ENCODE measurements at regions not wholly inside any gene's neighbourhood (a gene's known extent, or its start where the extent isn't known, plus 50 kb on each side); places are given as distances from the start of the nearest gene placed in this dataset.

DNA sequence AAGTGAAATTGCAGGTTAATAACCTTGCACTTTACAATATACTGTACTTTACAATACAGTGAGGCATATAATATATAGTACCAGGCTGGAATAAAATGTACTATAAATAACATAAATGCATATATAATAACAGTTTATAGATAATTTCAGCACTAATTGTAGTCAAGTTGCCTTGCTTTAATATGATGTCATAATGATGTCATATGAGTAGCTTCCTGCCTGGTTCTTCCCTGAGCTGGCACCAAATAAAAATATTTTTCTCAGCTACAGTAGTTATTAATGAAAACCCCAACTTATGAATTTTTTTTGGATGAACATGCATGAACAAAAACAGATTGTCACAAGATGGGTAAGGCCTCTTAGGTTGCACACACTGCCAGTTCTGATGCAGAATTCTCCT lies 816.7 kb downstream of the XPNPEP1 start:
- DNase-seq (no peak), FAIRE-seq (no peak)
- Histone ChIP-seq H3K27ac (ENCODE audit: low read depth in 2 of 2, low read length in 2 of 2) (no peak overlapping the region), H3K9ac (ENCODE audit: low read length in 3 of 3) (no peak overlapping the region), H3K9me3 (ENCODE audit: control insufficient read depth in 2 of 3, insufficient read depth in 1 of 3, low read length in 3 of 3) (no peaks in the 10 kb centered on the region), H3K4me1 (ENCODE audit: control insufficient read depth in 2 of 3, insufficient read depth in 2 of 3, low read depth in 1 of 3, low read length in 3 of 3) (no peaks in the 10 kb centered on the region), H3K36me3 (ENCODE audit: control insufficient read depth in 2 of 3, insufficient read depth in 3 of 3, low read length in 3 of 3) (no peaks in the 10 kb centered on the region), H3K4me3 (ENCODE audit: low read length in 3 of 3) (no peak overlapping the region), H3K27me3 (ENCODE audit: control insufficient read depth, insufficient read depth, low read length) (no peaks in the 10 kb centered on the region)
- TF ChIP-seq CTCF (IDR thresholded peaks at IDR 0.05; ENCODE audit: borderline replicate concordance, extremely low read depth, insufficient read depth) = no peak
- intact Hi-C loops (cut with DNase I) = no loop called here

DNA sequence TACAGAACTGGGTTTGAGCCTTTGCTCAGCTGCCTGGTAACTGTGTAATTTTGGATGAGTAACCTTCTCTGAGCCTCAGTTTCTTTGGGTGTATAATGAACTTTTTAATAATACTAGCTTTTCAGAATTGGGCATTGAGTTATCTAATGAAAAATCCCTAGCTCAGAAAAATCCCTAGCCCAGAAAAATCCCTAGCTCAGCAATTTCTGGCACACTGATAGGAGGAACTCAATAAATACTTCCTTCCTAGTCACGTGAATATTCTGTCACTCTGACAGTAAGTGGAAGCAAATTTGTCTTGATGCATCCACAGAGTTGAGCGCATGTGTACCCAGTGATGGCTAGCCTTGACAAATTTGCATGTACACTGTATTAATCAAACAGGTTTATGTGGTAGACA lies 817.6 kb downstream of the XPNPEP1 start:
- Histone ChIP-seq H3K27me3 (ENCODE audit: control insufficient read depth, insufficient read depth, low read length) (no peaks in the 10 kb centered on the region), H3K4me3 (ENCODE audit: low read length in 3 of 3) (no peak overlapping the region), H3K9ac (ENCODE audit: low read length in 3 of 3) (no peak overlapping the region), H3K27ac (ENCODE audit: low read depth in 2 of 2, low read length in 2 of 2) (no peak overlapping the region), H3K9me3 (ENCODE audit: control insufficient read depth in 2 of 3, insufficient read depth in 1 of 3, low read length in 3 of 3) (no peaks in the 10 kb centered on the region), H3K36me3 (ENCODE audit: control insufficient read depth in 2 of 3, insufficient read depth in 3 of 3, low read length in 3 of 3) (no peaks in the 10 kb centered on the region), H3K4me1 (ENCODE audit: control insufficient read depth in 2 of 3, insufficient read depth in 2 of 3, low read depth in 1 of 3, low read length in 3 of 3) (no peaks in the 10 kb centered on the region)
- FAIRE-seq (no peak), DNase-seq (no peak)
- no peak for TF ChIP-seq CTCF (IDR thresholded peaks at IDR 0.05; ENCODE audit: borderline replicate concordance, extremely low read depth, insufficient read depth)
- intact Hi-C loops (cut with DNase I) = no loop called here

DNA sequence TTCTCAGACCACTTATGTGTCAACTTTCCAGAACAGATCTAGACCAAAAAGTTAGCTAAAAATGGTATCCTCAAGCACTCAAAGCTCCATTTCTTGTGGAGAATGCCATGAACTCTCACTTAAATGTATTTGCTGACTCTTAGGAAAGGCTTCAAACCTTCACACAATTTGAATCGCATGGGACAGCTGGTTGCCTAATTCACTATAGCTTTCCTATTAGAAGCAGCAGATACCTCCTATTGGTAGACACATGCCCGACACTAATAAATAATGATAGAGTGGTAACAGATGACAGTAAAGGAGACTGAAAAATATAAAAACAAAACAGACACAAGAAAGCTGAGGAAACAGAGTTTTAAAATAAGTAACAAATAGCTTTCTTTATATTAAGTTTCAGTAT lies 818.5 kb downstream of the XPNPEP1 start:
- H3K36me3 ChIP-seq (ENCODE audit: control insufficient read depth in 2 of 3, insufficient read depth in 3 of 3, low read length in 3 of 3) = no peaks in the 10 kb centered on the region
- no peak overlapping the region for H3K27ac ChIP-seq (ENCODE audit: low read depth in 2 of 2, low read length in 2 of 2)
- FAIRE-seq = no peak
- H3K9me3 ChIP-seq (ENCODE audit: control insufficient read depth in 2 of 3, insufficient read depth in 1 of 3, low read length in 3 of 3) = no peaks in the 10 kb centered on the region
- intact Hi-C loops (cut with DNase I) = no loop called here
- no peak overlapping the region for H3K9ac ChIP-seq (ENCODE audit: low read length in 3 of 3)
- no peaks in the 10 kb centered on the region for H3K27me3 ChIP-seq (ENCODE audit: control insufficient read depth, insufficient read depth, low read length)
- H3K4me1 ChIP-seq (ENCODE audit: control insufficient read depth in 2 of 3, insufficient read depth in 2 of 3, low read depth in 1 of 3, low read length in 3 of 3) = no peaks in the 10 kb centered on the region
- no peak for DNase-seq
- H3K4me3 ChIP-seq (ENCODE audit: low read length in 3 of 3) = no peak overlapping the region
- no peak for TF ChIP-seq CTCF (IDR thresholded peaks at IDR 0.05; ENCODE audit: borderline replicate concordance, extremely low read depth, insufficient read depth)

DNA sequence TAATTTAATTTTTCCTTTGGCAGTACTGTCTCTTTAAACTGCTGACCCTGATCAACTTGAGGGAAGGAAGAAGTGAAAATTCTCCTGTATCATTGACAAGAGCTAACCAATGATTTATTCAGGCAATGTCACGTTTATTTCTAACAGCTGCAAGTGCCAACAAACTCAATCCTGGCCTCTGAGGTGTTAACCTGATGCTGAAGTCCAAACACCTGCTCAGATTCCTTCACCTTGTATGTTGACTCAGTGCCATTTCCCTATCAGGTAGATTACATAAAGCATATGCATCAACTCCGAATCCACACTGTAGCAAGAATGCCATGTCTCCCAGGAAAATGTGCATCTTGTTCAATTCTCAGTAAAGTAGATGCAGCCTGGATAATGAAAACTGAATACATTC lies 820.0 kb downstream of the XPNPEP1 start:
- no peak overlapping the region for H3K27ac ChIP-seq (ENCODE audit: low read depth in 2 of 2, low read length in 2 of 2)
- no peaks in the 10 kb centered on the region for H3K36me3 ChIP-seq (ENCODE audit: control insufficient read depth in 2 of 3, insufficient read depth in 3 of 3, low read length in 3 of 3)
- no peak for DNase-seq
- H3K4me3 ChIP-seq (ENCODE audit: low read length in 3 of 3) = no peak overlapping the region
- intact Hi-C loops (cut with DNase I) = no loop called here
- H3K4me1 ChIP-seq (ENCODE audit: control insufficient read depth in 2 of 3, insufficient read depth in 2 of 3, low read depth in 1 of 3, low read length in 3 of 3) = no peaks in the 10 kb centered on the region
- H3K27me3 ChIP-seq (ENCODE audit: control insufficient read depth, insufficient read depth, low read length) = no peaks in the 10 kb centered on the region
- H3K9me3 ChIP-seq (ENCODE audit: control insufficient read depth in 2 of 3, insufficient read depth in 1 of 3, low read length in 3 of 3) = no peaks in the 10 kb centered on the region
- FAIRE-seq = no peak
- no peak for TF ChIP-seq CTCF (IDR thresholded peaks at IDR 0.05; ENCODE audit: borderline replicate concordance, extremely low read depth, insufficient read depth)
- no peak overlapping the region for H3K9ac ChIP-seq (ENCODE audit: low read length in 3 of 3)

All from kidney (tissue), 13 donors.